HG02852 (cell line): ENCODE measurements at regions not wholly inside any gene's neighbourhood (a gene's known extent, or its start where the extent isn't known, plus 50 kb on each side); places are given as distances from the start of the nearest gene placed in this dataset.
"Not testable (repeated sequence)": the region's sequence is repeated elsewhere in the genome, so short reads cannot be mapped to it uniquely, and the experiment has no call there.

ENCODE experiments used
- ATAC-seq: cut with Tn5 transposase; IDR thresholded peaks from one replicate; pipeline ENCODE4 v1.9.1; 2021; ENCODE audit warnings: mild to moderate bottlenecking, moderate library complexity; ENCODE audit not compliant: unreplicated experiment

DNA sequence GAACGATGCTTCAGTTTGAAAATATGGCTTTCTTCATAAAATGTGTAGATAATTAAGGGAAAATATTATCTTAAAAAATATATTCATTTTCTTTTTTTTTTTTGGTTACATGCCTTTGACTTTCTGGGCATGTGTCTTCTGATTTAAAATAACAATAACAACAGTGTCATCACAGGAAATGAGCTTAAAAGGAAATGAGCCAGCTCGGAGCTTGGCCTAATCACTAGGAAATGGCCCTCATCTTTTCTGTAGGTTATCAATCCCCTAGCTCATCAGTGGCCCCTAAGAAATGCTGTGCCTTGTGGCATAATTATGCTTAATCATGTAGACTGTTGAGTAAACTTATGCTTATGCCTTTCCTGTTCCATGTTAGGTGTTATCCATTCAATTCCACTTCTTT, 141.8 kb upstream of the FHL2 start:
- ATAC-seq = no peak

DNA sequence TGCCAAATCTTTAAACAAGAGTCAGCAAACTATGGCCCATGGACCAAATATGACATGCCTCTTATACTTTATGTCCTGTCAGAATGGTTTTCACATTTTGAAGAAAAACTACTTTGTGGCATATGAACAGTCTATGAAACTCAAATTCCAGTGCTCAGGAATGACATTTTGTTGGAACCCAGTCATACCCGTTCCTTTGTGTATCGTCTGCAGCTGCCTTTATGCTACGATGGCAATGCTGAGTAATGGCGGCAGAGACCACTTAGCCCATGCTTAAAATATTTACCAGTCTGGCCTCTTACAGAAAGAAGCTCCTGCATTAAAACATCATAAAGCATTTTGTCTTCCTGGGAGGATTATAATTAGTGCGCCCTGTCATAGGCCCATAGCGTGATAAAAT, 140.5 kb upstream of the FHL2 start:
- no peak for ATAC-seq

DNA sequence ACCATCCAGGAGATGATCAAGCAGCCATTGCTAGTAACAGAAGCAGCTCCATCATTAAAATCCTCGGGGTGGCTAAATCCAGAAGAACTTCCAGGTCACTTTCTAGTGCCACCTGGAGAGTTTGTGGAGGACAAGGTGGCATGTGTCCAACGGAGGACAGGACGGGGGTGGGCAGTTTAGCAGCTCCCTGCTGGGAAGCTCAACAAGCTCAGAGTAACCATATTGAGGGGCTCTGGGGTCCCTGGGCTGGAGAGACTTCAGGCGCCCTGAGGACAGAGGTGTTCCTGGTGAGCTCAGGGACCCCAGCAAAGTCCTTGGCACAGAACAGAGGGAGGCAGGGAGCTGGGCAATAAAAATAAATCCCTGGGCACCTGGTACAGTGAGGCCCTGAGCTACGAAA, 140.0 kb upstream of the FHL2 start:
- no peak for ATAC-seq

DNA sequence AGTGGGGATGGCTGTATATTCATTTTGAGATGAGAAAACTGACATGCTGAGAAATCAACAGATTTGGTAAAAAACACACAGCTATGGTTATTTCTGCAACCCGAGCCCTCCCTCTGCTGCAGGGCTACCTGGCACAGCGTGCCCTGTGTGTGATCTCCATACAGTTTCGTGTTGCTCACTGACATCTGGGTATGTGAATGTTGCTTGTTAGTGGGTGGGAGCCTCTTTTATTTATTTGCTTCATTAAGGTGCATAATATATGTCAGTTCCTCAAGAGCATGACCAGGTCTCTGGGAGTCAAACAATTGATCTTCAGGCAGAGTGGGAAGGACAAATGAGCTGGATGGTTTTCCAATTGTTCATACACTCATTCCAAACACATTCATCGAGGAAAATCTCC, 139.1 kb upstream of the FHL2 start:
- ATAC-seq = no peak

DNA sequence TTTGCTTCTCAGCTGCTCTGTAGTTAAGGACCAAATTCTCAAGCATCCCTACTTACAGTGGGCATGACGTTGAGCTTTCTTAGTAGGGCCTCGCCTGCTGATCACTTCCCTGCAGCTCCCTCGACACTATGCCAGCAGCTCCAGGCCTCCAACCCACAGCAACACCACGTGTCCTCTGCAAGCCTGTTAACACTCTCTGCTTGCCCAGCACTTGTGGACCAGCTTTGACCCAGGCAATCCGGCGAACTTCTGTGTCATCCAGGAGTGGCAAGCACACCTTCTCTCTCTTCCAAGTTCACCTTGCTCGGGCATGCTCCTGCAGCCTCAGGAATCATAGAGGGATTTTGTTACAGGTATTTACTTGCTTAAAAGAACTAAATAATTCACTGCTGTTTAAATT, 138.6 kb upstream of the FHL2 start:
- no peak for ATAC-seq

DNA sequence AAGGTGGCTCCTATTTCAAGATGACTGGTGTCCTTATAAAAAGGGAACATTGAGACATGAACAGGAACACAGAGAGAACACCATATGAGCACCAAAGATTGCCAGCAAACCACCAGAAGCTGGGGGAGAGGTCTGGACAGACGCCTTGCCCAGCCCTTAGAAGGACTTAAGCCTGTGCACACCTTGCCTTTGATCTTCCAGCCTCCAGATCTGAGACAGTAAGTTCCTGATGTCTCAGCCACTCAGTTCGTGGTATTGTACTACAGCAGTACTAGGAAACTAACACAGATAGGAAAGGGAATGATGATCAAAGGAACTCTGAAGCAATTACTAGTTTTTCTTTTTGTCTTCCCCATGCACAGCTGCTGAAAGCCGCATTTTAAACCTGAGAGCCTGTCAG, 137.3 kb upstream of the FHL2 start:
- no peak for ATAC-seq

DNA sequence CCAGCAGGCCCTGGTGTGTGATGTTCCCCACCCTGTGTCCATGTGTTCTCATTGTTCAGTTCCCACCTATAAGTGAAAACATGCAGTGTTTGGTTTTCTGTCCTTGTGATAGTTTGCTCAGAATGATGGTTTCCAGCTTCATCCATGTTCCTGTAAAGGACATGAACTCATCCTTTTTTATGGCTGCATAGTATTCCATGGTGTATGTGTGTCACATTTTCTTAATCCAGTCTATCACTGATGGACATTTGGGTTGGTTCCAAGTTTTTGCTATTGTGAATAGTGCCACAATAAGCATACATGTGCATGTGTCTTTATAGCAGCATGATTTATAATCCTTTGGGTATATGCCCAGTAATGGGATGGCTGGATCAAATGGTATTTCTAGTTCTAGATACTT, 130.4 kb upstream of the FHL2 start:
- ATAC-seq = not testable (repeated sequence)

DNA sequence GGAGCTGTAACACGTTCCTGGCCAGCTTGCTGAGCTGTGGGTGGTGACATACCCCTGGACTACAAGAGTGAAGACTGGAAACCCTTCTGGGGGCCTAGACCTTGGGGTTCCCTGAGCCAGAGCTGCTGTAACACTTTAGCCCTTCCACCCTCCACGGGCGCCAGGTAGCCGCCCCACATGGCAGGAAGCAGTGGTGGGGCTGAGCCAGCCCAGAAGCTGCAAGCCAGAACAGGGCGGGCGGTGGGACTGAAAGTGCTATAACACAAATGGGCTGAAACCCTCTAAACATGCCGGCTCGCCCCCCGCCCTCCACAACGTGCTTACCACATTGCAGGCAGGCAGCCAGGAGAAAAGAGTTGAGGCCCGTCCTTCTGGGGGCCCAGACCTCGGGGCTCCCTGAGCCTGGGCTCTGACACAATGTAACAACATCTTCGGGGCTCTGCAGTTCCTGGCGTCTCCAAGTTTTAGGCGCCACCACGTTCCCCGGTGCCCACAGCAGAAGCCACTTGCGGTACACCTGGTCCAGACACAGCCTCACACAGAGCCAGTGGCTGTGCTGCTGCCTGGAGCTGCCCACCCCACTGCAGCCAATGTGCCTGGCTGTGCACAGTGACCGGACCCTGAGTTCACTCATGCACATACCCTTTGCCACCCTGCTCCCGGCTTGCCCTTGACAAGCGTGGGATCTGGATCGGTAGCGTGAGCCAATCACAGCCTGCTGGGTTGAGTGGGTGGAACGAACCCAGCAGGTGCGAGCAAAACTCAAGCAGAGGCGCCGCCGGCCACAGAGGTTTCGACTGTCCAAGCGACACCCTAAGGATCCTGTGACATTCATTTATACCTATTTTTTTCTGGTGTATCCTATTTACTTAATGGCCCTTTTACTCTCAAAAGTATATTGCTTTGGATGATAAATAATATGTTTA, 127.4 kb upstream of the FHL2 start:
- no peak for ATAC-seq

DNA sequence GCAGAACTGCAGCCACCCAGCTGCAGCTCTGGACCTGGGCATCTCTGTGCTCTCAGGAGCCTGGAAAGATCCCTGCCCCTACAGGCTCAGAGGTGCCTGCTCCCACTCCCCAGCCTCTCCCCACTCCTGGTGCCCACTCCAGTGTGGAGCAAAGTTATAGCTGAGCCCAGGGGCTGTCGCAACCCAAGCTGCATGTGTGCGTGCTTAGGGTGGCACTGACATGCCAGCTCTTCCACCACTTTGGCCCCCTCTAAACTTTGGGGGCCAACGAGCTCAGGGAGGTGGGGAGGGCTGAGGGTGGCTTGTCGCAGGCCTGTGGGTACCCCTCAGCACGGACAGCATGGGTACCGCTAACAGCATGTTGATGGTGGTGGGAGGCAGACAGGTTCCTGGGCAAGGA, 126.3 kb upstream of the FHL2 start:
- no peak for ATAC-seq

DNA sequence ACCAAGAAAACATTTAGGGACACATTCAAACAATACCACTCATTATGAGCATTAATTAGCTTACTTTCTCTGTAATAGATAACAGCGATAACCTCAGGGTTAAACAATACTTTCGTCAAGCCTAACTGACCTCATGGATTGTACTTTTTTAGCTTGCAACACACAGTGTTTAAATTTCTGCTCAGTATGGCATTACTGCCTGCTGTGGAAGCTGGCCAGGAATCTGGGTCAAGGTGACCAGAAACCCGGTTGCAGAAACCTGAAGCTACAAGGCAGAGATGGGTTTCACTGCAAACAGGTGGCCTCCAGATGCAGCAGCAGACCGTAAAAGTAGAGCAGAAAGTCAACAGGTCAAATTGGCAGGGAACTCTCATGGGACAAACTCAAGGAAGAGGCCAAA, 123.8 kb upstream of the FHL2 start:
- no peak for ATAC-seq

DNA sequence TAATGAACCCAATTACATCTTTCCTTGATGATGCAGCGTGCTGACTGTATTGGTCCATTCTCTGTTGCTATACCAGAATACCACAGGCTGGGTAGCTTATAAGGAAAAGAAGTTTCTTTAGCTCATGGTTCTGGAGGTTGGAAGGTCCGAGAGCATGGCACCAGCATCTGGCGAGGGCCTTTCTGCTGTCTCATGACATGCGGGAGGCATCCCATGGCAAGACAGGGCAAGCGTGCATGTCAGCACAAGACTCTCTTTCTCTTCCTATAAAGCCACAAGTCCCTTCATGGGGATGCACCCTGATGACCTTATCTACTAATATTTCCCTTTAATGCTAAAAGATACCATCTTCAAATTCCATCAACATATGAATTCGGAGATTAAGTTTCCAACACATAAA, 122.8 kb upstream of the FHL2 start:
- no peak for ATAC-seq

DNA sequence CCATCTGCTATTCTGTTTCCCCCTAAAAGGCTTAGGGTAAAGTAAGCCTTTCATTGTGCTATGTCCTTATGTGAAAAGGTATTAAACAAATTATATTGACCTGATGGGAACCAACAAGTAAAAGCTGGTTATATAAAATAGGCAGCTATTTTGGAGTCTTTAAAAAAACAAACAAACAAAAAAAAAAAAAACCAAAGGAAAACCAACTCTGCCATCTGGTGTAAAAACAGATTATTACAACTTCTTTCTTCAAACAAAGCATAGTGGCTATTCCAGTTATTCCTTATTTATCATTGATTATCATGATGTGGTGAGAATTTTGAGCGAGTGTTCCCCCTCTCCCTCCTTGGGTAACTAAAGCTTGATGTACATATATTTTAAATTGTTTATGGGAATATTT, 122.3 kb upstream of the FHL2 start:
- no peak for ATAC-seq

DNA sequence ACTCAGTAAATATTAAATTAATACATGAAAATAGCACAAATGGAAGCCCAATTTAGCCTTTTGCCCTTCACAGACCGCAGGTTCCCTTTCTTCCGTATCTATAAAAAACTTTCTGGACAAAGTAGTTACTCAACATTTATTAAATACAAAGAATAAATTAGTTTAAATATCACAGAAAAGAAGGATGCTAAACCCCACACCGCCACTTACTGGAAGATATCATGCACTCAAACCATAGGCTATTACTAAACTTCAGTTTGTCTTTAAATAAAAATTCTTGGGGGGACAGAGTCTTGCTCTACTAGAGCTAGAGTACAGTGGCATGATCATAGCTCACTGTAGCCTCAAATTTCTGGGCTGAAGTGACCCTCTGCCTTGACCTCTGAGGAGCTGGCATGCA, 120.7 kb upstream of the FHL2 start:
- no peak for ATAC-seq

DNA sequence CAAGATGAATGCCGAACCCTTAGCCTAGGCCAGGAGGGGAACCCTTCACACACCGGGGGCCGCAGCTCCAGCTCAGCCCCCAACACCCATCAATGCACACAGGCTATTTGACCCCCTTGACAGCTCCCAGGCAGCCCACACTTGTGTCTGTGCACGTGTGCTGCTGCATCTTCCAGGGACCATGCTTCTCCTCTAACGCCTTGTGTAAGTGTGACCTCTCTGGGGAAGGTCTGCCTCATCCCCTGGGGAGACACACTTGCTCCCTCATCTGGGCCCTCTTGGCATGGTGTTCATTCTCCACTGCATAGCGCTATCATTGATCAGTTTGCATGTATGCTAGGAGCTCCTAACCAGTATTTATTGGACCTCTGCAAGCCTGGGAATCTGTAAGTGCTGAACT, 120.0 kb upstream of the FHL2 start:
- ATAC-seq = no peak

DNA sequence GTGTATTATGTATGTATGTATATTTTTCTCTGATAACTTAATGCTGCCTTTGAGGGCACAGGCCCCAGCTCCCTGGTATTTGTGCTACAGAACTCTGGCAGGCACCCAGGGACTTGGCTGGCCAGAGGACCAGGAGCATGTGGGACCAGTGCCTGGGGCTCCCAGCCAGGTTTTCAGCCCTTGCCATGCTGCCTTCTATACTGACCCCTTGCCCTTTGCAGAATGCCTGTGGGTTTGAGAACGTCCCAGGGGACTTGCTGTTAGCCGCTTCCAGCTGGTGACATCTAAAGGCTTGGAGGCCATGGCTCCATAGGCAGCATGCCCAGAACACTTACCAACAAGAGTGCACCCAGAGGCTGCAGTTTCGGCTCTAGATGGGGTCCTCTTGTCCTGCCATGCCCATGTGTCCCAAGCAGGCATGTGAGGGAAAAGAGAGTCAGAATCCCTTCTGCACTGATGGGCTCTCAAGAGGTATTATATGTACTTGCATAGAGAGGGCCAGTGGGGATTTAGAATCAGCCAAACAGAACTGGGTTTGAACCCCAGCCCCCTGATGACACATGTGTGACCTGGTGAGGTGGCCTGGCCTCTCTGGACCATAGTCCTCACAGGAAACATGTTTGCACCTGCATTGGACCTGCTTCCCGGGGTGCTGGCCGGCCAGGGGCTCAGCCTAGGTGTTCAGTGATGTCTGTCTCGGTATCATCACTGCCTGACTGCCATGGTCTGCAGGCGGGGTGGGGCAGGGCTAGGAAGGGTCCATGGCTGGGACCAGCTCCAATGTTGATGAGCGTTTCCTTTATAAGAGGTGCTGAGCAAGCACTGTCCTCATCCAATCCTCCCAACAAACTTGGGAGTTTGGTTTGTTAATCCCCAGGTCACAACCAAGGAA, 119.2 kb upstream of the FHL2 start:
- no peak for ATAC-seq

DNA sequence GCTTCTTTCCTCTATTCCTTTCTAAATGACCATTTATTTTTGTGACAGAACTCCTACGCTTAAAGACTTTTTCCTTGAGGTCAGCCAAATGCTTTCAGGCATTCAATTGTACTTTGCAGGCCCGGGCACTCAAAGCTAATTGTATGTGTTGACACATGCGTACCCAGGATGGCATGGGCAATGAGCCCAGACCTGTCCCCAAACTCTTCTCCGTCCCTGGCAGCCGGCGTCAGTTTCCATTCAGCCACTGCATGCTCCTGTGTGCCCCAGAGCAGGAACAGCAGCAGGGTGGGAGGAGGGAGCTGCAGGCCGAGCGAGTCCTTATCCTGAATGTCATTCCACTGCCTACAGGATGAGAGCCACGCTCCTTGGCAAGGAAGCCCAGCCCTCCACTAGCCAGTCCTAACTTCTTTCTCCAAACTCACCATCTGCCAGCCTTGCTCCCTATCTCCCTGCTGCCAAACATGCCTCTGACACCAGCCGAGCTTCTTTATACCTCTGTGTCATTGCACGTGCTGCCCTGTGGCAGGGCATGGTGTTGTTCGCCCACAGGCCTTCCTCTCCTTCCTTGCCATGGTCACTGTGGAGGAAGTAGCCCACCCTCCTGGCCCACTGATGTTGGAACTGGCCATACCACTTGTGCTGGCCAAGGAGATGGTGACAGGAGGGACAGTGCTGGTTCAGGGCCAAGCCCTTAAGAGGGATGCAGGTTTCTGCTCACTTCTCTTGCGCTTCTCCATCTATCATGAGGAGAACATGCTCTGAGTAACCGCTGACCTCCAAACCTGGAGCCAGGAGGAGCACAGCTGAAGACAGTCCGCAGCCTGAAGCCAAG, 116.9 kb upstream of the FHL2 start:
- no peak for ATAC-seq

DNA sequence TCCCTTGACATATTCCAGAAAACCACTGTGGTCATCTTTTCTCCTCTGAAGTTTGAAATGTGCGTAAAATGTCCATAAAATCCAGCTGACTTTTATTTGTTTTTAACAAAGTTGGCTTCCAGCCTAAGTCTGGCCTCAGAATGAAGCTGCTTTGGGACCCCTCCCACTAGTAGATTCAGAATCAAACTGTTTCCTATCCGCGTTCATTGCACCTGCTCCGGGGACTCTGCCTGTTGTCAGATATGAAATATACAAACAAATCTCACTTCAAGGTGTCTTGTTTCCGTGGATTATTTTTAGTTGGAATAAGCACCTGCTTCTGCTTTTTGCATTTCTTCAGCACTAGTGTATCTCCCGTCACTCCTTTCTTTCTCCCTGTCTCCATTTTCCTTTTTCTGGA, 115.7 kb upstream of the FHL2 start:
- ATAC-seq = no peak

DNA sequence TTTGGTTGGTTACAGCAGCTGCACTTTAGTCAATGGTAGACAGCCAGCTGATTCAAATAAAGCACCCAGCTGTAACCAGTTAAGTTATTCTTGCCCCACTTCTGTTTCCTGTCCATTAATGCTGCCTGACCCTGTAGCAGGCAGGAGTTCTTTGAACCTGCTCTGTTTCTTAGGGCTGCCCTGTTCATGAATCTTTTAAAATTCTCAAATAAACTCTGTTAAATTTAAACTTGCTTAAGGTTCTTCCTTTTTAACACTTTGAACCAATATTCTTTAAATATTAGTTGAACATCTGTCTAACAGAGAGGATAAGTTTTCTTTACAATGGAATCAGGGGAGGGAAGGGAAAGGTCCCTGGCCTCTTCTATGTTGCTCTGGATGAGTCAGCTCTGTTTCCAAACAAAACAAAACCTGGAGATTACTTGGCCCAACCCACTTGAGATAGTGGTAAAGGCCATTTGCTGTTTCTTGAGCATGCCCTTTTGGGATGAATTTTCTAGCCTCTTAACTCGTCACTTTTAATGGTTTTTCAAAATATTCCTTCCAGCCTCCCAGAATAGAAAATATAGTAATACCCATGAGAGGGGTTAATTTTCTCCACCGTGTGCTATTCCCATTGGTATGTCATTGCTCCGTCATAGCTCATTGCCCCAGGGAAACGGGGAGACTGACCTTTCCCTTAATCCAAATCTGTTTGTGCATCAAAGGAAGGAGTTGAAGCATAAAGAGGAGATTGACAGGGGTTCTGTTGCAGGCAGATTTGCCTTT, 112.1 kb upstream of the FHL2 start:
- ATAC-seq = no peak

DNA sequence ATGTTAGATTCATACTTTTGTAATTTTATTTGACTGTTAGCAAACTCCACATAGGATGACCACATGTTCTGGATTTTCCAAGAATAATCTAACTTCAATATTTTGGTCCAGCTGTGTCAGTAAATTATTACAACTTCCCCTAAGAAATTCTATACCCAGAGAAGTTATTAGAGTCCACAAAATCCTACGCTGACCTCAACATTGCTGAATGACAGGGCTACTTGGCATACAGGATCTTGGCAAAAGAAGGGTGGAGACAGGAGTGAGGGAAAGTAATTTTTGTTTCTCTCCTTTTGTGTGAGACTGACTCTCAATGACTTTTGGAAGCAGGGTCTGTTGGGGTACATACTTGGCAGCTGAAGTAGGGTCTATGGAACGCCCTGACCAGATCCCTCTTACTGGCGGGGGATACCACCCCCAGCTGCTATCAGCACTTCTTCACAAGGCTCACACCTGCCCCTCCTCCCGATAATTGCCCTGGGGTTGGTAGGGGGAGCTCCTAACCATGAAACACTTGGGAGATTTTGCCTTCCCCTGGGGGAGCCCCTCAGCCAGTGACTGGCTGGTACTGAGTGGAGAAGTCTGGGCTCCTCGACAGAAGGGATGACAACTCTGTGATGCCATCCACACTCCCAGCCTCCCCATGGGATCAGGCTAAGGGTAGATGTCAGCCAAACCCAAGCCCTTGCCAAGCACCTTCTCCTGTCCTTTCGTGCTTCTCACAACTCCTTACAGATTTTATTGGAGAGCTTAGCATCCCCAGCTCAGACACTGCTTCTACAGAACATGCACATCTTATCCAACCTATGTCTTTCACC, 110.6 kb upstream of the FHL2 start:
- ATAC-seq = no peak

DNA sequence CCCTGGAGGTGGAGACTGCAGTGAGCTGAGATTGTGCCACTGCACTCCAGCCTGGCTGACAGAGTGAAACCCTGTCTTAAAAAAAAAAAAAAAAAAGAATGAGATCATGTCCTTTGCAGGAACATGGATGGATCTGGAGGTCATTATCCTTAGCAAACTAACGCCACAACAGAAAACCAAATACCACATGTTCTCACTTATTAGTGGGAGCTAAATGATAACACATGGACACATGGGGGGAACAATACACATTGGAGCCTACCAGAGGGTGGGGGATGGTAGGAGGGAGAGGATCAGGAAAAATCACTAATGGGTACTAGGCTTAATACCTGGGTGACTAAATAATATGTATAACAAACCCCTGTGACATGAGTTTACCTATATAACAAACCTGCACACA, 108.0 kb upstream of the FHL2 start:
- ATAC-seq = not testable (repeated sequence)
